ENCODE measurements at regions not wholly inside any gene's neighbourhood (a gene's known extent, or its start where the extent isn't known, plus 50 kb on each side); places are given as distances from the start of the nearest gene placed in this dataset.

- no peak for DNase-seq
- no peaks in the 10 kb centered on the region for H3K36me3 ChIP-seq (replicated peaks in 1 of 2)
- intact Hi-C loops (cut with DNase I), result no loop called here
- no peaks in the 10 kb centered on the region for H3K4me1 ChIP-seq (replicated peaks in 1 of 2)
- H3K4me3 ChIP-seq, result no peak overlapping the region
- WGBS, 4 donors, result 89 to 93% (median 92%) methylated on average over 2 of the region's 2 CpGs
- H3K27me3 ChIP-seq, result no peaks in the 10 kb centered on the region
- no peak overlapping the region for H3K27ac ChIP-seq
- peaks cover 0 to 5% (median 0%) of the 10 kb centered on the region in 3 donors for H3K9me3 ChIP-seq (replicated peaks in 1 of 3)
- no peak for TF ChIP-seq POLR2A (IDR thresholded peaks at IDR 0.05)
- no peak for TF ChIP-seq CTCF (IDR thresholded peaks at IDR 0.05)
Measured at GRCh38 chr11:81424822-81425221, 1308.8 kb downstream of the FAM181B start.

- TF ChIP-seq CTCF (IDR thresholded peaks at IDR 0.05), result no peak
- no peak for TF ChIP-seq POLR2A (IDR thresholded peaks at IDR 0.05)
- Histone ChIP-seq H3K27me3 (no peaks in the 10 kb centered on the region), H3K36me3 (replicated peaks in 1 of 2) (no peaks in the 10 kb centered on the region), H3K9me3 (replicated peaks in 1 of 3) (peaks cover 0 to 5% (median 0%) of the 10 kb centered on the region in 3 donors), H3K4me3 (no peak overlapping the region), H3K4me1 (replicated peaks in 1 of 2) (no peaks in the 10 kb centered on the region), H3K27ac (no peak overlapping the region)
- intact Hi-C loops (cut with DNase I), result no loop called here
- no peak for DNase-seq
Measured at GRCh38 chr11:81422402-81422801, 1311.3 kb downstream of the FAM181B start.

- Histone ChIP-seq H3K27ac (no peak overlapping the region), H3K4me3 (no peak overlapping the region), H3K36me3 (replicated peaks in 1 of 2) (no peaks in the 10 kb centered on the region), H3K27me3 (no peaks in the 10 kb centered on the region), H3K9me3 (replicated peaks in 1 of 3) (peaks cover 0 to 5% (median 0%) of the 10 kb centered on the region in 3 donors), H3K4me1 (replicated peaks in 1 of 2) (no peaks in the 10 kb centered on the region)
- intact Hi-C loops (cut with DNase I), result no loop called here
- 94 to 96% (median 95%) methylated on average over 18 of the region's 18 CpGs for WGBS, 4 donors
- no peak for DNase-seq
- TF ChIP-seq POLR2A (IDR thresholded peaks at IDR 0.05) (no peak), CTCF (IDR thresholded peaks at IDR 0.05) (no peak)
Measured at GRCh38 chr11:81421251-81421860, 1312.3 kb downstream of the FAM181B start.

DNA sequence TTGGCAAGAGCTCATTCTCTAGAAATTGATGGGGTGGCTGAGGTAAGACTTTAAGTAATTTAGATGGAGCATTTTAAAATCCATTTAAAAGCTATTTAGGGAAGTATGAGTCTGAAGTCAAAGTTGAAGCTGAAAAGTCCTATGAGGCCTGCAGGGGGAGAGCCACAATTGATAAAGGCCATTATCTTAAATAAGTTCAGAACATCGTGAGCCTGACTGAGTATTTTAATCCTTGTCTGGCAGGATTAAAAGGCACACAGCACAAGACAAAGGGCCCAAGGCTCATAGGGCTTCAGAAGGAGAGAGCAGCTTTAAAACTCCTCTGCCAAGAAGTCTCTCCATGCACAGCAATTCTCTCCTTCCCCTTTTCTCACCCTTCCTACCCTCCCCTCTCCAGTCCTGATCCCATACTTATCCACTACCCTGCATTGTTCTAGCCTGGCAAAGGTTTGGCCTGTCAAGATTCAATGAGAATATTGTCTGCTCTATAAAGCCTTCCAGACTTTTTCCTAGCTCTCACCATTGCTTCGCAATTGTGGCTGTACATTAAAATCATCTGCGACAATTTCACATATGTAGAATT lies 1312.9 kb downstream of the FAM181B start:
- Histone ChIP-seq H3K9me3 (replicated peaks in 1 of 3) (peaks cover 0 to 5% (median 0%) of the 10 kb centered on the region in 3 donors), H3K27ac (no peak overlapping the region), H3K4me3 (no peak overlapping the region), H3K4me1 (replicated peaks in 1 of 2) (no peaks in the 10 kb centered on the region), H3K36me3 (replicated peaks in 1 of 2) (no peaks in the 10 kb centered on the region), H3K27me3 (no peaks in the 10 kb centered on the region)
- no peak for TF ChIP-seq CTCF (IDR thresholded peaks at IDR 0.05)
- TF ChIP-seq POLR2A (IDR thresholded peaks at IDR 0.05), result no peak
- WGBS, 4 donors, result 70 to 86% (median 82%) methylated on average over 3 of the region's 3 CpGs
- no peak for DNase-seq
- intact Hi-C loops (cut with DNase I), result no loop called here

Measured in adrenal gland (tissue), 9 donors.